ENCODE measurements at regions not wholly inside any gene's neighbourhood (a gene's known extent, or its start where the extent isn't known, plus 50 kb on each side); places are given as distances from the start of the nearest gene placed in this dataset.
"Not testable (repeated sequence)": the region's sequence is repeated elsewhere in the genome, so short reads cannot be mapped to it uniquely, and the experiment has no call there.

DNA sequence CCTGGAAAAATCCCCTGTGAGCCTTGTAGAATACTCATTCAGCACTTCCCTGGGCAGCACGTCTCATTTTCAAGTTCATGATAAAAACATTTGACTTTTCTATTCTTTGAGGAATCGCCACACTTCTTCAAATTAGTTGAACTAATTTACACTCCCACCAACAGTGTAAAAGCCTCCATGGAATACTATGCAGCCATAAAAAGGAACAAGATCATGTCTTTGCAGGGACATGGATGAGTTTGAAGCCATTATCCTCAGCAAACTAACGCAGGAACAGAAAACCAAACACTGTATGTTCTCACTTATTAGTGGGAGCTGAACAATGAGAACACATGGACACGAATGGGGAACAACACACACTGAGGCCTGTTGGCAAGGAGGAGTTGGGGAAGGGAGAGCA, 102.0 kb upstream of the HEY2 start:
- no peak overlapping the region for H4K8ac ChIP-seq (replicated peaks; ENCODE audit: insufficient read length, low read depth, low read length)
- no CpG with 5 or more reads among the region's 4 CpGs for WGBS (ENCODE audit: extremely low coverage, insufficient read length, low lambda C conversion rate)
- no peaks in the 10 kb centered on the region for H3K27me3 ChIP-seq (ENCODE audit: insufficient read depth, low read length)
- H4K20me1 ChIP-seq (ENCODE audit: control insufficient read depth, insufficient read depth, insufficient read length) = no peaks in the 10 kb centered on the region
- H2BK12ac ChIP-seq (ENCODE audit: insufficient read length, low read depth, low read length) = no peak overlapping the region
- no peak overlapping the region for H3K23ac ChIP-seq (ENCODE audit: insufficient read length, low read depth, low read length)
- H3K14ac ChIP-seq (ENCODE audit: insufficient read depth, low read length) = no peak overlapping the region
- no peak overlapping the region for H3K27ac ChIP-seq (ENCODE audit: insufficient read length, low read depth, low read length)
- no peak overlapping the region for H2BK15ac ChIP-seq (ENCODE audit: low read depth, low read length)
- H3K18ac ChIP-seq (ENCODE audit: insufficient read length, low read depth, low read length) = no peak overlapping the region
- no peak overlapping the region for H2BK120ac ChIP-seq (ENCODE audit: low read depth, low read length, poor library complexity, severe bottlenecking)
- H3K9me3 ChIP-seq (ENCODE audit: control insufficient read depth, low read depth, low read length) = no peaks in the 10 kb centered on the region
- peaks cover 2% of the 10 kb centered on the region for H3K27me3 Mint-ChIP-seq (ENCODE audit: low read depth)
- no peaks in the 10 kb centered on the region for H3K4me1 ChIP-seq (ENCODE audit: insufficient read depth, low read length)
- H3K4ac ChIP-seq (ENCODE audit: low read depth, low read length) = no peak overlapping the region
- no peak overlapping the region for H2BK5ac ChIP-seq (ENCODE audit: insufficient read length, low read length)
- no peak overlapping the region for H3K56ac ChIP-seq (ENCODE audit: insufficient read length, low read depth, low read length)
- H3K4me2 ChIP-seq (ENCODE audit: insufficient read depth, insufficient read length, low read length) = no peak overlapping the region
- no peaks in the 10 kb centered on the region for H3K23me2 ChIP-seq (ENCODE audit: insufficient read length, low read depth, low read length, poor library complexity, severe bottlenecking)
- H3K79me2 ChIP-seq (ENCODE audit: insufficient read depth, low read length) = no peaks in the 10 kb centered on the region
- H3K9ac ChIP-seq (ENCODE audit: extremely low read depth, insufficient read length, low read length) = no peak overlapping the region
- peaks cover 4 to 7% of the 10 kb centered on the region in 2 experiments; a peak in 3 of 5 replicates for H3K9me3 Mint-ChIP-seq
- no peak overlapping the region for H3K4me3 Mint-ChIP-seq
- peaks cover 5 to 6% of the 10 kb centered on the region in 2 experiments; a peak in 3 of 4 replicates for H3K4me1 Mint-ChIP-seq
- H2BK20ac ChIP-seq (ENCODE audit: low read depth, low read length, poor library complexity, severe bottlenecking) = no peak overlapping the region
- no peak overlapping the region for H4K5ac ChIP-seq (ENCODE audit: insufficient read length, low read depth, low read length)
- no peak overlapping the region for H4K91ac ChIP-seq (ENCODE audit: insufficient read length, low read depth, low read length)
- no peak overlapping the region; a peak in 2 of 7 replicates for H3K27ac Mint-ChIP-seq
- H2AFZ ChIP-seq (ENCODE audit: low read length) = no peak overlapping the region
- TF ChIP-seq CTCF (conservative IDR thresholded peaks at IDR 0.05) = no peak
- no peak overlapping the region for H3T11ph ChIP-seq (ENCODE audit: low read length)
- no peak for DNase-seq
- no peaks in the 10 kb centered on the region for H3K79me1 ChIP-seq (ENCODE audit: insufficient read depth, low read depth, low read length, poor library complexity, severe bottlenecking)
- peaks cover 3 to 7% (median 5%) of the 10 kb centered on the region in 3 experiments; a peak in 6 of 7 replicates for H3K36me3 Mint-ChIP-seq (ENCODE audit: insufficient read depth in 1 of 3, low read depth in 3 of 3)
- no peak overlapping the region for H2AK5ac ChIP-seq (ENCODE audit: insufficient read length, low read length)

GRCh38 chr6:125653752-125654151, 95.7 kb upstream of the HEY2 start:
- H3K36me3 Mint-ChIP-seq (ENCODE audit: insufficient read depth in 1 of 3, low read depth in 3 of 3); H3K4me2 ChIP-seq (ENCODE audit: insufficient read depth, insufficient read length, low read length); H3K27ac ChIP-seq (ENCODE audit: insufficient read length, low read depth, low read length); H3K23ac ChIP-seq (ENCODE audit: insufficient read length, low read depth, low read length); H3K4me3 Mint-ChIP-seq; H2BK120ac ChIP-seq (ENCODE audit: low read depth, low read length, poor library complexity, severe bottlenecking); H3K14ac ChIP-seq (ENCODE audit: insufficient read depth, low read length); H3K9ac ChIP-seq (ENCODE audit: extremely low read depth, insufficient read length, low read length); H2BK12ac ChIP-seq (ENCODE audit: insufficient read length, low read depth, low read length); H4K5ac ChIP-seq (ENCODE audit: insufficient read length, low read depth, low read length); H2BK5ac ChIP-seq (ENCODE audit: insufficient read length, low read length); H3K56ac ChIP-seq (ENCODE audit: insufficient read length, low read depth, low read length); H3K4me1 ChIP-seq (ENCODE audit: insufficient read depth, low read length); DNase-seq; H3K23me2 ChIP-seq (ENCODE audit: insufficient read length, low read depth, low read length, poor library complexity, severe bottlenecking); H3K4ac ChIP-seq (ENCODE audit: low read depth, low read length); H3K79me2 ChIP-seq (ENCODE audit: insufficient read depth, low read length); H3K27me3 ChIP-seq (ENCODE audit: insufficient read depth, low read length); H2AFZ ChIP-seq (ENCODE audit: low read length); H2BK15ac ChIP-seq (ENCODE audit: low read depth, low read length); H3K18ac ChIP-seq (ENCODE audit: insufficient read length, low read depth, low read length); H3K27me3 Mint-ChIP-seq (ENCODE audit: low read depth); H3K79me1 ChIP-seq (ENCODE audit: insufficient read depth, low read depth, low read length, poor library complexity, severe bottlenecking); H4K91ac ChIP-seq (ENCODE audit: insufficient read length, low read depth, low read length); H3K9me3 Mint-ChIP-seq; H2AK5ac ChIP-seq (ENCODE audit: insufficient read length, low read length); H4K20me1 ChIP-seq (ENCODE audit: control insufficient read depth, insufficient read depth, insufficient read length); H3K27ac Mint-ChIP-seq; H3T11ph ChIP-seq (ENCODE audit: low read length); H3K9me3 ChIP-seq (ENCODE audit: control insufficient read depth, low read depth, low read length); H4K8ac ChIP-seq (replicated peaks; ENCODE audit: insufficient read length, low read depth, low read length); H2BK20ac ChIP-seq (ENCODE audit: low read depth, low read length, poor library complexity, severe bottlenecking): not testable (repeated sequence)
- peaks cover 14% of the 10 kb centered on the region in 2 experiments for H3K4me1 Mint-ChIP-seq
